ENCODE measurements at regions not wholly inside any gene's neighbourhood (a gene's known extent, or its start where the extent isn't known, plus 50 kb on each side); places are given as distances from the start of the nearest gene placed in this dataset.

DNA sequence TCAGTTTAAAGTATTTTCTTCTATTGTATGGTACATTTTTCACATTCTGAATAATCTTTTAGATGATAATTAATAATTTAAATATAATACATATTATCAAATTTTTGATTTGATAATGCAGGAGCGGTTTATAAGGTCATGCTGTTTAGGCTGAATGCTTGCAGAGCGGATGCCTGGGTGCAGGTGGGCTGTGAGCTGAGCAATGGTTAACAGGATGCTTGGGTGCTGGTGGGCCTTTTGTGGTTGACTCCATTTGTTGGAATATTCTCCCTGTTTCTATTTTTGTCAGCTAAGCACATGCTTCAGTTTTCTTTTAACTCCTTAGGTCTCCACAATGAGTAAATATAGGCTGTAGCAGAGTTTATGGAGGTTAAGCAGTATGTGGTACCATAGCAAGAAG lies 1549.3 kb downstream of the OTOL1 start:
- TF ChIP-seq, protein P1, sequence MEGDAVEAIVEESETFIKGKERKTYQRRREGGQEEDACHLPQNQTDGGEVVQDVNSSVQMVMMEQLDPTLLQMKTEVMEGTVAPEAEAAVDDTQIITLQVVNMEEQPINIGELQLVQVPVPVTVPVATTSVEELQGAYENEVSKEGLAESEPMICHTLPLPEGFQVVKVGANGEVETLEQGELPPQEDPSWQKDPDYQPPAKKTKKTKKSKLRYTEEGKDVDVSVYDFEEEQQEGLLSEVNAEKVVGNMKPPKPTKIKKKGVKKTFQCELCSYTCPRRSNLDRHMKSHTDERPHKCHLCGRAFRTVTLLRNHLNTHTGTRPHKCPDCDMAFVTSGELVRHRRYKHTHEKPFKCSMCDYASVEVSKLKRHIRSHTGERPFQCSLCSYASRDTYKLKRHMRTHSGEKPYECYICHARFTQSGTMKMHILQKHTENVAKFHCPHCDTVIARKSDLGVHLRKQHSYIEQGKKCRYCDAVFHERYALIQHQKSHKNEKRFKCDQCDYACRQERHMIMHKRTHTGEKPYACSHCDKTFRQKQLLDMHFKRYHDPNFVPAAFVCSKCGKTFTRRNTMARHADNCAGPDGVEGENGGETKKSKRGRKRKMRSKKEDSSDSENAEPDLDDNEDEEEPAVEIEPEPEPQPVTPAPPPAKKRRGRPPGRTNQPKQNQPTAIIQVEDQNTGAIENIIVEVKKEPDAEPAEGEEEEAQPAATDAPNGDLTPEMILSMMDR (IDR thresholded peaks at IDR 0.05) = no peak
- TF ChIP-seq RFX5 (IDR thresholded peaks at IDR 0.05; ENCODE audit: low read length) (no peak), IRF3 (IDR thresholded peaks at IDR 0.05; ENCODE audit: low read depth, low read length) (no peak), EP300 (IDR thresholded peaks at IDR 0.05; ENCODE audit: borderline replicate concordance in 1 of 2, low read depth in 1 of 2, low read length in 1 of 2) (no peak)
